ENCODE measurements at regions not wholly inside any gene's neighbourhood (a gene's known extent, or its start where the extent isn't known, plus 50 kb on each side); places are given as distances from the start of the nearest gene placed in this dataset.

GRCh38 chr5:71811779-71812178 lies 92.7 kb downstream of the CARTPT start:
- Histone ChIP-seq H4K5ac (ENCODE audit: low read depth, low read length) (no peak overlapping the region), H3K9me1 (ENCODE audit: insufficient read depth, low read length) (no peaks in the 10 kb centered on the region), H2AFZ (replicated peaks; ENCODE audit: low read length, poor library complexity) (no peak overlapping the region), H3K9me3 (ENCODE audit: control insufficient read depth, insufficient read depth, low read length) (no peaks in the 10 kb centered on the region), H3K9ac (ENCODE audit: low read depth, low read length) (no peak overlapping the region), H2BK120ac (ENCODE audit: low read depth, low read length) (no peak overlapping the region), H3K18ac (ENCODE audit: low read depth, low read length) (no peak overlapping the region), H3K4me3 (ENCODE audit: insufficient read depth, low read depth, low read length) (no peak overlapping the region), H2AK9ac (replicated peaks; ENCODE audit: low read depth, low read length, poor library complexity) (no peak overlapping the region), H3K79me1 (ENCODE audit: low read depth in 1 of 2, low read length in 2 of 2) (no peaks in the 10 kb centered on the region), H4K20me1 (ENCODE audit: insufficient read depth, low read length) (no peaks in the 10 kb centered on the region), H3K36me3 (ENCODE audit: control insufficient read depth, insufficient read depth, low read length) (no peaks in the 10 kb centered on the region), H3K56ac (ENCODE audit: extremely low read depth, insufficient read depth, low read length) (no peak overlapping the region), H3K4me2 (ENCODE audit: low read depth, low read length) (no peak overlapping the region), H3K4ac (ENCODE audit: low read depth, low read length) (no peak overlapping the region), H3K27me3 (ENCODE audit: control insufficient read depth, insufficient read depth, low read length) (peaks cover 19% of the 10 kb centered on the region), H4K91ac (ENCODE audit: insufficient read depth, low read depth, low read length) (no peak overlapping the region), H3K27ac (ENCODE audit: insufficient read depth, low read length) (no peak overlapping the region), H2BK15ac (ENCODE audit: low read depth, low read length) (no peak overlapping the region), H4K8ac (ENCODE audit: low read depth in 2 of 2, low read length in 2 of 2) (no peak overlapping the region), H2AK5ac (ENCODE audit: low read depth, low read length) (no peak overlapping the region), H3K14ac (replicated peaks; ENCODE audit: low read depth, low read length) (no peak overlapping the region), H3K4me1 (ENCODE audit: control insufficient read depth, insufficient read depth, low read length) (no peaks in the 10 kb centered on the region), H2BK5ac (ENCODE audit: low read depth, low read length, poor library complexity, severe bottlenecking) (no peak overlapping the region), H2BK20ac (ENCODE audit: low read depth, low read length) (no peak overlapping the region), H3K23ac (ENCODE audit: low read depth, low read length) (no peak overlapping the region)
- dilution Hi-C loops (cut with HindIII; ENCODE audit: low sequenced_read_pairs, unreplicated experiment) (no loop called here), intact Hi-C loops (cut with micrococcal nuclease) (no loop called here), in situ Hi-C loops (cut with MboI; ENCODE audit: low sequenced_read_pairs) (no loop called here)
- TF ChIP-seq, protein P1, sequence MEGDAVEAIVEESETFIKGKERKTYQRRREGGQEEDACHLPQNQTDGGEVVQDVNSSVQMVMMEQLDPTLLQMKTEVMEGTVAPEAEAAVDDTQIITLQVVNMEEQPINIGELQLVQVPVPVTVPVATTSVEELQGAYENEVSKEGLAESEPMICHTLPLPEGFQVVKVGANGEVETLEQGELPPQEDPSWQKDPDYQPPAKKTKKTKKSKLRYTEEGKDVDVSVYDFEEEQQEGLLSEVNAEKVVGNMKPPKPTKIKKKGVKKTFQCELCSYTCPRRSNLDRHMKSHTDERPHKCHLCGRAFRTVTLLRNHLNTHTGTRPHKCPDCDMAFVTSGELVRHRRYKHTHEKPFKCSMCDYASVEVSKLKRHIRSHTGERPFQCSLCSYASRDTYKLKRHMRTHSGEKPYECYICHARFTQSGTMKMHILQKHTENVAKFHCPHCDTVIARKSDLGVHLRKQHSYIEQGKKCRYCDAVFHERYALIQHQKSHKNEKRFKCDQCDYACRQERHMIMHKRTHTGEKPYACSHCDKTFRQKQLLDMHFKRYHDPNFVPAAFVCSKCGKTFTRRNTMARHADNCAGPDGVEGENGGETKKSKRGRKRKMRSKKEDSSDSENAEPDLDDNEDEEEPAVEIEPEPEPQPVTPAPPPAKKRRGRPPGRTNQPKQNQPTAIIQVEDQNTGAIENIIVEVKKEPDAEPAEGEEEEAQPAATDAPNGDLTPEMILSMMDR (conservative IDR thresholded peaks at IDR 0.05; ENCODE audit: low read depth, low read length) = no peak
- no peak for TF ChIP-seq POLR2A (IDR thresholded peaks at IDR 0.05; ENCODE audit: low read depth, low read length)
- no CpG with 5 or more reads among the region's 2 CpGs for WGBS, 2 experiments (ENCODE audit: extremely low coverage in 2 of 2, insufficient read length in 1 of 2)
- ChIA-PET CTCF (no interaction called here), POLR2A (ENCODE audit: unreplicated experiment) (no interaction called here)
- ATAC-seq (ENCODE audit: low read depth) (no peak), DNase-seq (no peak)
- no TSS peak for BruUV-seq (replicated peaks)

Data from IMR-90 (cell line).